ENCODE measurements at regions not wholly inside any gene's neighbourhood (a gene's known extent, or its start where the extent isn't known, plus 50 kb on each side); places are given as distances from the start of the nearest gene placed in this dataset.

DNA sequence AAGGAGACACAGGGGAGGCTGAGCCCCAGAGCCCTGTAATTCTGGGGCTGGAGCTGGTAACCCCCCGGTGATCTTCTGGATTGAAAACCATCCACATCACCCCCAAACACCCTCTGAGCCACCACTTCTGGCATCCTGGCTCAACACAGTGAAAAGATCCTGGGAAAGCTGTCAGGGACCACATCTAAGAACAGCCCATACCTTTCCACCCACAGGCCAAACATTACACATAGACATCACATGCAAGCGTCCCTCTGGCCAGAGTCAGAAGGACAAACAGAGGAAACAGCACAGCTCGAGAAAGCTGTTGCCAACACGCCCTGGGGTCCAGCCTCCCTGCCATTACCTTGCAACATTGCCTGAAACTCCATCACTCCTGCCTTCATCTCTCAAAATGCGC is 469.5 kb downstream of the SOX6 start:
- H3K4me3 ChIP-seq = no peak overlapping the region
- no peaks in the 10 kb centered on the region for H3K9me3 ChIP-seq
- no peaks in the 10 kb centered on the region for H3K36me3 ChIP-seq
- no peak for DNase-seq
- H3K4me1 ChIP-seq = no peaks in the 10 kb centered on the region
- no peak for ATAC-seq
- no peaks in the 10 kb centered on the region for H3K27me3 ChIP-seq (ENCODE audit: low read depth)
- no peak overlapping the region for H3K27ac ChIP-seq
- TF ChIP-seq, protein P1, sequence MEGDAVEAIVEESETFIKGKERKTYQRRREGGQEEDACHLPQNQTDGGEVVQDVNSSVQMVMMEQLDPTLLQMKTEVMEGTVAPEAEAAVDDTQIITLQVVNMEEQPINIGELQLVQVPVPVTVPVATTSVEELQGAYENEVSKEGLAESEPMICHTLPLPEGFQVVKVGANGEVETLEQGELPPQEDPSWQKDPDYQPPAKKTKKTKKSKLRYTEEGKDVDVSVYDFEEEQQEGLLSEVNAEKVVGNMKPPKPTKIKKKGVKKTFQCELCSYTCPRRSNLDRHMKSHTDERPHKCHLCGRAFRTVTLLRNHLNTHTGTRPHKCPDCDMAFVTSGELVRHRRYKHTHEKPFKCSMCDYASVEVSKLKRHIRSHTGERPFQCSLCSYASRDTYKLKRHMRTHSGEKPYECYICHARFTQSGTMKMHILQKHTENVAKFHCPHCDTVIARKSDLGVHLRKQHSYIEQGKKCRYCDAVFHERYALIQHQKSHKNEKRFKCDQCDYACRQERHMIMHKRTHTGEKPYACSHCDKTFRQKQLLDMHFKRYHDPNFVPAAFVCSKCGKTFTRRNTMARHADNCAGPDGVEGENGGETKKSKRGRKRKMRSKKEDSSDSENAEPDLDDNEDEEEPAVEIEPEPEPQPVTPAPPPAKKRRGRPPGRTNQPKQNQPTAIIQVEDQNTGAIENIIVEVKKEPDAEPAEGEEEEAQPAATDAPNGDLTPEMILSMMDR (IDR thresholded peaks at IDR 0.05) = no peak
- intact Hi-C loops (cut with DNase I) = no loop called here

DNA sequence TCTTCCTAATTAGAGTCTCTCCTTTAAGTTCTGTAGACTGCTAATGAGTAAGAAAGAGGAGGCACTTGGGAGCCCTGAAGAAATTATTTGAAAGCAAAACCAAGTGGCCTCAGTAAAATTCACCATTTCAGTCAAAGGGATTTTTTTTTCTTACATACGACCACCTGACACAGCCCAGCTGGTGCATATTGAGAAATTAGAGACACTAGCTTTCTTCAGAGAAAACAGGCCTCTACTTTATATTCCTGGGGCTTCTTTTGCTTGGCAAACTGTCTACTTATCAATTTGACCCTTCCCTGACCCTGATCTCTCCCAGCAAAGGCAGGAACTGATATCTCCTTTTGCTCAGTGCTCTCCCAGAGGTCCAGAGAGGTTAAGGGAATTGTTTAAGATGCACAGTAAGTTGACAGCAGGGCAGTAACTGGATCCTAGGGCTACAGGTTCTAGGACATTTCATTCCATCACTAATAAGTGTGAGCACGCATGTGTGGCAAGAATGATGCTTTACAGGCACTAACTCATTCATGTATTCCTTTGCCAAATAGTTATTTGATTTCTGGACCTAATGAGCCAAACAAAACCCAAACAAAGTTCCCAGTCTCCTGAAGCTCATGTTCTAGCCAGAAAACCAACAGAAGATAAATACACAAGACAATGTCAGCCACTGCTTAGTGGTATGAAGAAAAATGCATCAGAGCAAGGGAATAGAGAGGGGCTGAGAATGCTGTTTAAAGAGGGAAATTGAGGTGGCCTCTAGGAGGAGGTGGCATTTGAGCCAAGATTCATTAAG is 467.6 kb downstream of the SOX6 start:
- no peaks in the 10 kb centered on the region for H3K36me3 ChIP-seq
- TF ChIP-seq, protein P1 (IDR thresholded peaks at IDR 0.05) = no peak
- DNase-seq (no peak), ATAC-seq (no peak)
- H3K27me3 ChIP-seq (ENCODE audit: low read depth) = no peaks in the 10 kb centered on the region
- intact Hi-C loops (cut with DNase I) = no loop called here
- no peak overlapping the region for H3K4me3 ChIP-seq
- no peak overlapping the region for H3K27ac ChIP-seq
- H3K9me3 ChIP-seq = no peaks in the 10 kb centered on the region
- peaks cover 12% of the 10 kb centered on the region for H3K4me1 ChIP-seq

DNA sequence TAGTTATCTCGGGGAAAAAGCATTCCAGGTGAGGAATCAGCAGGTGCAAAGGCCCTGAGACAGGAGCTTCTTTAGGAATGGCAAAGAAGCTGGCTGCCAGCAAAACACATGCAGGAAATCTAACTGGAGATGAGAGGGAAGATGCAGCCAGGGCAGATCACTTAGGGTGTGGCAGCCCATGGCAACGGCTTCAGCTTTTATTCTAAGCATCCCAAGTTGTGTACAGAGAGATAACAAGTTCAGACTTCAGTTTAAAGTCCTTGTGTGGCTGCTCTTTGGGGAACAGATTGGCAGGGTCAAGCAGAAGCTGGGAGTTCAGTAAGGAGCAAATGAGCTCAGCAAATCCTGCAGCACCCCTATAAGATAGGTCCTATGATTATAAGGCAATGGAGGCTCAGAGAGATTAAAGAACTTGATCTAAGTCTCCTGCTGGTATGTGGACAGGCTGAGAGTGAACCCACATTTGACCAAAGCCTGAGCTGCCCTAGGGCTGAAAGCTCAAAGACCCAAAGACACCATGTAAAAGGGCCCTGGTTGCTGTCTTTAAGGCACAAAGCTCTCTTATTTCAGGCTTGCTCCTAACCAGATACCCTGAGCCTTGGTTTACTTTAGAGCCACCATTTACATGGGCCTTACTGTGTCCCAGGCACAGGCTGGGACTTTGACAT is 466.8 kb downstream of the SOX6 start:
- DNase-seq (no peak), ATAC-seq (no peak)
- H3K4me3 ChIP-seq = no peak overlapping the region
- no peaks in the 10 kb centered on the region for H3K9me3 ChIP-seq
- H3K36me3 ChIP-seq = no peaks in the 10 kb centered on the region
- no peak overlapping the region for H3K27ac ChIP-seq
- no peaks in the 10 kb centered on the region for H3K27me3 ChIP-seq (ENCODE audit: low read depth)
- TF ChIP-seq, protein P1 (IDR thresholded peaks at IDR 0.05) = no peak
- intact Hi-C loops (cut with DNase I) = no loop called here
- peaks cover 14% of the 10 kb centered on the region for H3K4me1 ChIP-seq

DNA sequence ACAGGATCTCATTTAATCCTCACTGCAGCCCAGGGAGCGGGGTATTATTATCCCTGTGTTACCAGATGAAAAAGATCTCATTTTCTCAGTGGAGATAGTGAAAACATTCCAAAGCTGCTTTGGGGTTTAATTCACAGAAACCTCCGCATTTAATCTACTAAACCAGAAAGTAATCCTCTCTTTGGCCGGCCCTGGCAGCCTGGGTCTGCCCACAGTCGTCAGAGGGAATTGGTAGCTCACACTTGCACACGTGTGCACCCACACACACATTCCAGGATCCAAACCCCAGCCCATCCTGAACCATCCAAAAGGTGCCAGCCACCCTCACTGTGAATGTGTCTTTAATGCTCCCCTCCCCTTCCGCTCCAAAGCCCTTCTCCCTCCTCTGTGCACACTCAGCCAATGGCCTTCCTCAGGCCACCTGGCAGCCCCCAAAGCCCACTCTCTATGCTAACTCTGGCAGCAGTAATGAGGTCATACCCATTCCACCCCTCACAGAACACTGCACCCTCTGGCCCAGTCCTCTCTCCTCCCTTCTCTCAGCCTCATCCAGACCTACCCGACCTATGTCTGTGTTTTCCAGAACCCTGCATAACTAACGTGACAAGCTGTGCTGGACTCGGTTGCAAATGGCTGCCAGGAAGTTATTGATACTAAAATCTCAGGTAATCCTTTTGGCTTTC is 466.2 kb downstream of the SOX6 start:
- ATAC-seq = no peak
- no peak overlapping the region for H3K4me3 ChIP-seq
- H3K27me3 ChIP-seq (ENCODE audit: low read depth) = no peaks in the 10 kb centered on the region
- H3K9me3 ChIP-seq = no peaks in the 10 kb centered on the region
- H3K36me3 ChIP-seq = no peaks in the 10 kb centered on the region
- no peak overlapping the region for H3K27ac ChIP-seq
- intact Hi-C loops (cut with DNase I) = no loop called here
- DNase-seq = no peak
- H3K4me1 ChIP-seq = peaks cover 14% of the 10 kb centered on the region
- TF ChIP-seq, protein P1 (IDR thresholded peaks at IDR 0.05) = no peak

DNA sequence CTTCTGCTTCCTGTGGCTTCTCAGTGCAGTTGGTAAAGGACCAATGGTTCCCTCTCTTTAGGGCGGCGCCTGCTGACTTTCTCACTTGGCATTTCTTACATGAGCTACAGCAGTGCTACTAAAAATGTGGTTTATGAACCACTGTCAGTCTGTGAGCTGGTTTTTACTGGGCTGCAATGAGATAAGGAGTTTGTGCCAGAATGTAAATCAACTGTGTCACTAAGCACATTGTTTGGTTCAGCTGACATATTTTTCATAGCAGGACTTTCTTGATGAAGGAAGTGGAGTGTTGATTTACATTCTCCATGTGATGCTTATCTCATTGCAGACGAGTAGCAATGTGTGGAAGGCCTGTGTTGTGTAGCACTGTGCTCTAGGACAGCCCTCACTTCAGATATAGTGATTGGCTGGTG is 463.3 kb downstream of the SOX6 start:
- no peak overlapping the region for H3K4me3 ChIP-seq
- ATAC-seq (peak; percentile 62 to 86), DNase-seq (no peak)
- no peaks in the 10 kb centered on the region for H3K9me3 ChIP-seq
- H3K4me1 ChIP-seq = peaks cover 14% of the 10 kb centered on the region
- TF ChIP-seq, protein P1 (IDR thresholded peaks at IDR 0.05) = no peak
- no peaks in the 10 kb centered on the region for H3K36me3 ChIP-seq
- H3K27me3 ChIP-seq (ENCODE audit: low read depth) = no peaks in the 10 kb centered on the region
- H3K27ac ChIP-seq = no peak overlapping the region
- intact Hi-C loops (cut with DNase I) = no loop called here

Data from lower lobe of right lung (tissue), 2 donors.